ENCODE measurements at regions not wholly inside any gene's neighbourhood (a gene's known extent, or its start where the extent isn't known, plus 50 kb on each side); places are given as distances from the start of the nearest gene placed in this dataset.
"Not testable (repeated sequence)": the region's sequence is repeated elsewhere in the genome, so short reads cannot be mapped to it uniquely, and the experiment has no call there.

DNA sequence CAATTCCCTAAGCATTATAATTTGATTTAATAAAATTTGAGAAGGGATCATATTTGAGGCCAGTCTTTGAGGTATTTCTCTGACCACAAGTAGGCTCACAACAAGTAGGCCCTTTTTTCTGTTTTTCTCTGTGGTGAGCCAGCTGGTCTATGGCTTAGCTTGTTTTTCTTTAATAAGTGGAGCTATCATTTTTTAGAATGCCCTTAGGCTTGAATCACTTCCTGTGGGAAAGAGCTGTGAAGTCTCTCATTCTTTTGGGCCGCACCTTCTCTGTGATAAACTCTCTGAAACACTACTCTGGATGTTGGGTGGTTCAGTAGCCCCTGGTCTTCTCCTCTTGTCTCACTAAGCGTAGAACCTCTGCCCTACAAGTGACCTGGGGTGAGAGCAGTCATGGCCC is 235.9 kb downstream of the SUCLG1 start:
- no peaks in the 10 kb centered on the region for H3K27me3 ChIP-seq
- WGBS, 3 donors: 72 to 79% (median 73%) methylated on average over 2 of the region's 2 CpGs
- DNase-seq: no peak

DNA sequence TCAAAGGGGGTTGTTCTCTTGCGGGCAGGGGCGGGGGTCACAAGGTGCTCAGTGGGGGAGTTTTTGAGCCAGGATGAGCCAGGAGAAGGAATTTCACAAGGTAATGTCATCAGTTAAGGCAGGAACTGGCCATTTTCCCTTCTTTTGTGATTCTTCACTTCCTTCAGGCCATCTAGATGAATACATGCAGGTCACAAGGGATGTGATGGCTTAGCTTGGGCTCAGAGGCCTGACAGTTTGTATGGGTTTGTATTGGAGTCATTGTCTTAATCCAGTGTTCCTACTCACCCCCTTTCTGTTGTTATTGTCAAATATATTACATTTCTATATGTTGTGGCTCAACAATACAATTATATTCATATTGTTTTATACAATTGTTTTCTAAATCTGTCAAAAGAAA is 238.0 kb downstream of the SUCLG1 start:
- H3K27ac ChIP-seq; H3K4me3 ChIP-seq; H3K36me3 ChIP-seq; H3K4me1 ChIP-seq (ENCODE audit: insufficient read depth); intact Hi-C loops (cut with DNase I); H3K27me3 ChIP-seq; H3K9me3 ChIP-seq; DNase-seq: not testable (repeated sequence)
- WGBS, 3 donors: 82 to 92% (median 89%) methylated on average over 2 of the region's 2 CpGs

More for the DNA sequence above, 235.9 kb downstream of the SUCLG1 start:
- H3K9me3 ChIP-seq: no peaks in the 10 kb centered on the region
- no peak overlapping the region for H3K27ac ChIP-seq
- H3K4me3 ChIP-seq: no peak overlapping the region
- H3K4me1 ChIP-seq (ENCODE audit: insufficient read depth): no peaks in the 10 kb centered on the region
- no peaks in the 10 kb centered on the region for H3K36me3 ChIP-seq
- TF ChIP-seq, protein P1, sequence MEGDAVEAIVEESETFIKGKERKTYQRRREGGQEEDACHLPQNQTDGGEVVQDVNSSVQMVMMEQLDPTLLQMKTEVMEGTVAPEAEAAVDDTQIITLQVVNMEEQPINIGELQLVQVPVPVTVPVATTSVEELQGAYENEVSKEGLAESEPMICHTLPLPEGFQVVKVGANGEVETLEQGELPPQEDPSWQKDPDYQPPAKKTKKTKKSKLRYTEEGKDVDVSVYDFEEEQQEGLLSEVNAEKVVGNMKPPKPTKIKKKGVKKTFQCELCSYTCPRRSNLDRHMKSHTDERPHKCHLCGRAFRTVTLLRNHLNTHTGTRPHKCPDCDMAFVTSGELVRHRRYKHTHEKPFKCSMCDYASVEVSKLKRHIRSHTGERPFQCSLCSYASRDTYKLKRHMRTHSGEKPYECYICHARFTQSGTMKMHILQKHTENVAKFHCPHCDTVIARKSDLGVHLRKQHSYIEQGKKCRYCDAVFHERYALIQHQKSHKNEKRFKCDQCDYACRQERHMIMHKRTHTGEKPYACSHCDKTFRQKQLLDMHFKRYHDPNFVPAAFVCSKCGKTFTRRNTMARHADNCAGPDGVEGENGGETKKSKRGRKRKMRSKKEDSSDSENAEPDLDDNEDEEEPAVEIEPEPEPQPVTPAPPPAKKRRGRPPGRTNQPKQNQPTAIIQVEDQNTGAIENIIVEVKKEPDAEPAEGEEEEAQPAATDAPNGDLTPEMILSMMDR (IDR thresholded peaks at IDR 0.05): no peak
- TF ChIP-seq EP300 (IDR thresholded peaks at IDR 0.05) (no peak), POLR2A (IDR thresholded peaks at IDR 0.05) (no peak)
- intact Hi-C loops (cut with DNase I): no loop called here

DNA sequence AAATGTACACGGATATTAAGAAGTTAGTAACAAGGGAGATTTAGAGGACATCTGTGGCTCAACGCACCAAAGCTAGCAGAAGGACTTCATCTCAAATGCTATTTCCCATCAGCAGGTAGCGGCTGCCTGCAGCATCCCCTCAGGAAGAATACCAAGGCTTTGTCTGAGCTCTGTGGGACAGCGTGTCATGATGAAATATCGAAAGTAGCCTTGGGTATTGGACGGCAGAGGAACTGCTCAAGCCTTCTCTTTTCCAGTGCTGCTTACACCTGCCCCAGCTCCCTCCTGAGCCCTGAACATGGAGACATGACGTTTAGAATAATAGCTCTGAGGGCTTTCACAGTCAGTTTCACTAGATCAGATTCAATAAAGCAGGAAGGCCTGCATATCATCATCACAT is 241.6 kb downstream of the SUCLG1 start:
- no peaks in the 10 kb centered on the region for H3K4me1 ChIP-seq (ENCODE audit: insufficient read depth)
- no peak overlapping the region for H3K4me3 ChIP-seq
- no peaks in the 10 kb centered on the region for H3K9me3 ChIP-seq
- 63 to 71% (median 70%) methylated on average over 7 of the region's 7 CpGs for WGBS, 3 donors
- no peak overlapping the region for H3K27ac ChIP-seq
- TF ChIP-seq EP300 (IDR thresholded peaks at IDR 0.05) (no peak), POLR2A (IDR thresholded peaks at IDR 0.05) (no peak)
- TF ChIP-seq, protein P1 (IDR thresholded peaks at IDR 0.05): no peak
- H3K27me3 ChIP-seq: no peaks in the 10 kb centered on the region
- H3K36me3 ChIP-seq: no peaks in the 10 kb centered on the region
- DNase-seq: no peak
- intact Hi-C loops (cut with DNase I): no loop called here

DNA sequence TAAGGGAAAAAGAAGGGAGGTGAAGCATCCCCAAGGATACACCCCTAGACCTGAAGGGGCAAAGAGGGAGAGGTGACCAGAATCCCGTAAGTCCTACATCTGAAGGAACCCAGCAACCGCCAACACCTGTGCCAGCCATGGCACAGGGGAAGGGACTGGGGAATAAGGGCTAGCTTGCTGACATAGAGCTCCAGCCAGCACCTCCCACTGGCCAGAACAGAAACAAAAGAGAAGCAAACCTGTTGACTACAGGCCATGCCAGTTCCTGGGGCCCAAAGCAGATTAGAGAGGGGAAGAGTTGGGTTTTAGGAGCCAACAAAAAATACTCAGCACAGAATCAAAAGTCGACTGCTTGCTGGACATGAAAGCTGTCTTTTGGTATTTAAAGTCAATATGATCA is 244.6 kb downstream of the SUCLG1 start:
- H3K9me3 ChIP-seq: no peaks in the 10 kb centered on the region
- 55 to 65% (median 59%) methylated on average over 3 of the region's 3 CpGs for WGBS, 3 donors
- no peak overlapping the region for H3K4me3 ChIP-seq
- no peaks in the 10 kb centered on the region for H3K4me1 ChIP-seq (ENCODE audit: insufficient read depth)
- no peaks in the 10 kb centered on the region for H3K36me3 ChIP-seq
- no peak overlapping the region for H3K27ac ChIP-seq
- intact Hi-C loops (cut with DNase I): no loop called here
- TF ChIP-seq, protein P1 (IDR thresholded peaks at IDR 0.05): no peak
- TF ChIP-seq EP300 (IDR thresholded peaks at IDR 0.05): no peak
- no peak for TF ChIP-seq POLR2A (IDR thresholded peaks at IDR 0.05)
- no peaks in the 10 kb centered on the region for H3K27me3 ChIP-seq
- DNase-seq: no peak

DNA sequence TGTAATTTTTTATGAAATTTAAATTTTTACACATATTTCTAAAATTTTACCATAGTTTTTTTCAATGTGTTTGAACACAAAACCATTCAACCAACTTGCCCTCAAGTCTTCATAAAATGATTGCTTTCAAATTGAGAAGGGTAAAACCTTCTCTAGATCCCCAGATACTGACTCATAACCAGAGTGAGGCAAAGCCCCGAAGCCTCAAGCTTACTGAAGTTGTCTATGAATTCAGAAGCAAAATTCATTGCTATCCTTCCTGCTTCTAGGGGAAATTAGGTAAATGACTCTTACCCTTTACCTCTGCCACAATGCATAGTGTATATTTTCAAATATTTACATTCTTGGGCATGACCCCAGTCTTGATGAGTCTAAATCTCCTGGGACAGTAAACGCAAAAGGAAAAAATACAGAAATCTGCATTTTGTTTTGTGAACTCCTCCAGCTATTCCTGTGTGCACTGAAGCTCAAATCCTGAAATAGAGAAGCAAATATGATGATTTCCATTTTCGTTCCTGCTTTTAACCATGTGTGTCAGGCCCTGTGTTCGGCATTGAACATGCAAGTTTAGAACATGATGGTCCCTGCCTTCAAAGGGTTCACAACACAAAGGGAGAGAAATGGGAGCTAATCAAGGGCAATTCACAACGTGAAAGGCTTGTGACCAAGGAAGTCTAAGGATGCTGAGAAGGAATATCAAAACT is 246.3 kb downstream of the SUCLG1 start:
- intact Hi-C loops (cut with DNase I): no loop called here
- DNase-seq: no peak
- no peaks in the 10 kb centered on the region for H3K27me3 ChIP-seq

More for the DNA sequence above, 246.3 kb downstream of the SUCLG1 start:
- Histone ChIP-seq H3K4me3 (no peak overlapping the region), H3K4me1 (ENCODE audit: insufficient read depth) (no peaks in the 10 kb centered on the region), H3K36me3 (no peaks in the 10 kb centered on the region), H3K9me3 (no peaks in the 10 kb centered on the region), H3K27ac (no peak overlapping the region)
- 55 to 70% (median 58%) methylated on average over 5 of the region's 5 CpGs for WGBS, 3 donors
- TF ChIP-seq EP300 (IDR thresholded peaks at IDR 0.05): no peak
- TF ChIP-seq, protein P1 (IDR thresholded peaks at IDR 0.05): no peak
- no peak for TF ChIP-seq POLR2A (IDR thresholded peaks at IDR 0.05)

Measured in ovary (tissue), 7 donors.